ENCODE measurements at regions not wholly inside any gene's neighbourhood (a gene's known extent, or its start where the extent isn't known, plus 50 kb on each side); places are given as distances from the start of the nearest gene placed in this dataset.
A peak's percentile ranks its signal among the peaks of the same experiment; 100 is the strongest.

DNA sequence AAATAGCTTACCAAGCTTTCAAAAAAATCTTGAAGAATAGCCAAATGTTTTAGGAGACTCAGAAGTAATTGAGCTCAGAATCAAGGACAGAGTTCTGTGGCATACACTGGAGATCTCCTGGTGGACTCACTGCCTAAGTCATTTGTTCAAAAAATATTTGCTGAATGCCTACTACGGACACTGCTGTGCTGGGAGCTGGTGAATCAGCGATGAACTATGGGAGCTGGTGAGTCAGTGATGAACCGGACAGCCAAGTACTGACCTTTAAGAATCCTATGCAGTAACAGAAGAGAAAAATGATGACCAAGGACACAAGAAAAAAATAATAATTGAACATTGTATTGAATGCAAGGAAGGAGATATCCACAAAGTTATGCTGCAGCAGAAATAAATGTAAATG is 717.9 kb upstream of the CXADR start:
- Histone ChIP-seq H3K27me3 (ENCODE audit: control insufficient read depth, insufficient read depth, low read length) (no peaks in the 10 kb centered on the region), H3K9me3 (ENCODE audit: control insufficient read depth, low read depth, low read length) (no peaks in the 10 kb centered on the region), H3K4me3 (ENCODE audit: low read length) (no peak overlapping the region), H3K27ac (ENCODE audit: low read length) (no peak overlapping the region), H3K36me3 (ENCODE audit: control insufficient read depth, low read depth, low read length) (no peaks in the 10 kb centered on the region), H3K9ac (ENCODE audit: low read length) (no peak overlapping the region), H3K4me1 (ENCODE audit: control insufficient read depth, low read depth, low read length) (peaks cover 16% of the 10 kb centered on the region)

DNA sequence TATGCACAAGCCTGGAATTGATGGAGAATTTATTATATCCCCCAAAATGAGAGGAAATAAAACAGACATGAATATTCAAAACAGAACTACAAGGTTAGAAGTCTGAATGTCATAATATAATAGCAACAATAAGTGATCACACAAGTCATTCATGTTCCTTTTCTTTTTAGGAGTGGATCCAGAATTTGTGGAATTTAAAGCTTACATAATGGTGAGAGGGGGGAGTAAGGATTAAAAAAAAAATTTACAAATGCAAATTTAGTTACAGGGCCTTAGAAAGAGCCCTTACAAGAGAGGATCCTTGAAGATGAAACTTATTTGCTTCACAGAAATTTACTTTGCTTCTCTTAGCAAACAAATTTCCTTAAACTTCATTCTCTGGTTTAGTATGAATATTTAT is 716.1 kb upstream of the CXADR start:
- no peak overlapping the region for H3K27ac ChIP-seq (ENCODE audit: low read length)
- peaks cover 16% of the 10 kb centered on the region for H3K4me1 ChIP-seq (ENCODE audit: control insufficient read depth, low read depth, low read length)
- no peaks in the 10 kb centered on the region for H3K36me3 ChIP-seq (ENCODE audit: control insufficient read depth, low read depth, low read length)
- H3K4me3 ChIP-seq (ENCODE audit: low read length) = no peak overlapping the region
- H3K9ac ChIP-seq (ENCODE audit: low read length) = no peak overlapping the region
- H3K27me3 ChIP-seq (ENCODE audit: control insufficient read depth, insufficient read depth, low read length) = no peaks in the 10 kb centered on the region
- H3K9me3 ChIP-seq (ENCODE audit: control insufficient read depth, low read depth, low read length) = no peaks in the 10 kb centered on the region

DNA sequence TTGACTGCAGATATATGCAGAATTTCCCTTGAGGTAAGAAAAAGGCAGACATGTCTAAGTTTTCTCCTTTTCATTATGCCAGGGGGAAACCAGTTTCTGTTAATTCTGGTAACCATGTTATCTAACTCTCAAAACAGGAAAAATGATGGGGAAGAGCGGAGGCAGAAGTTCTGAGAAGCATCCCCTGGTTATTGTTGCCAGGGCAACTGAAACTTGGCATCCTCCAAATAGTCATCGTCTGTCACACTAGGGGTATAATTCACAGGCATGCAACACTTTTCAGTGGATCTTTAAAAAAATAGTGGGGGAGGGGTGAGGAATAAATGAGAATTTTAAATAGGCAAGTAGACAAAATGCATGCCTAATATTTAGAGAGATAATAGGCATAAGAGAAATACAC is 715.3 kb upstream of the CXADR start:
- Histone ChIP-seq H3K27me3 (ENCODE audit: control insufficient read depth, insufficient read depth, low read length) (no peaks in the 10 kb centered on the region), H3K4me3 (ENCODE audit: low read length) (no peak overlapping the region), H3K9me3 (ENCODE audit: control insufficient read depth, low read depth, low read length) (no peaks in the 10 kb centered on the region), H3K9ac (ENCODE audit: low read length) (no peak overlapping the region), H3K4me1 (ENCODE audit: control insufficient read depth, low read depth, low read length) (peaks cover 16% of the 10 kb centered on the region), H3K36me3 (ENCODE audit: control insufficient read depth, low read depth, low read length) (no peaks in the 10 kb centered on the region), H3K27ac (ENCODE audit: low read length) (no peak overlapping the region)

DNA sequence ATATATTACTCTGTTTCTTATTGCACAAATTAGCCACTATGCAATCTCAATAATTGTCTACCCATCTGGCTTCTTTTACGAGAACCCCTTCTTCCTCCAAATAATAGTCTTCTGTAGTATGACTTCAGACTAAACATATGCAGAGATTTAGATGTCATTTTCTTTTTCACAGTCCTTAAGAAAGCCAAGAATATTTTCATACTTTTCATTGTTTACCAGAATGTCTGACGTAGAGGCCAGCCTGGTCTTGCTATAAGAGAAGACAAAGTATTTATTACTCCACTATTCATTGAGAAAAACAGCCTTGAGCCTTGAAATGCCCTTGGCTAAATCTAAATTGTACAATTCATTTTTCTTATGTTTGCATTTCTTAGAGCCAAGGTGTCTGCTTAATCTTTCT is 714.9 kb upstream of the CXADR start:
- Histone ChIP-seq H3K4me1 (ENCODE audit: control insufficient read depth, low read depth, low read length) (peaks cover 16% of the 10 kb centered on the region), H3K36me3 (ENCODE audit: control insufficient read depth, low read depth, low read length) (no peaks in the 10 kb centered on the region), H3K9me3 (ENCODE audit: control insufficient read depth, low read depth, low read length) (no peaks in the 10 kb centered on the region), H3K27me3 (ENCODE audit: control insufficient read depth, insufficient read depth, low read length) (no peaks in the 10 kb centered on the region), H3K9ac (ENCODE audit: low read length) (no peak overlapping the region), H3K4me3 (ENCODE audit: low read length) (no peak overlapping the region), H3K27ac (ENCODE audit: low read length) (no peak overlapping the region)

GRCh38 chr21:16800536-16801275 is 712.1 kb upstream of the CXADR start:
- Histone ChIP-seq H3K4me3 (ENCODE audit: low read length) (no peak overlapping the region), H3K9ac (ENCODE audit: low read length) (no peak overlapping the region), H3K27ac (ENCODE audit: low read length) (no peak overlapping the region), H3K36me3 (ENCODE audit: control insufficient read depth, low read depth, low read length) (no peaks in the 10 kb centered on the region), H3K4me1 (ENCODE audit: control insufficient read depth, low read depth, low read length) (peaks cover 16% of the 10 kb centered on the region), H3K9me3 (ENCODE audit: control insufficient read depth, low read depth, low read length) (peaks cover 9% of the 10 kb centered on the region), H3K27me3 (ENCODE audit: control insufficient read depth, insufficient read depth, low read length) (no peaks in the 10 kb centered on the region)

GRCh38 chr21:16811011-16811410 is 701.8 kb upstream of the CXADR start:
- no peaks in the 10 kb centered on the region for H3K9me3 ChIP-seq (ENCODE audit: control insufficient read depth, low read depth, low read length)
- no peak overlapping the region for H3K9ac ChIP-seq (ENCODE audit: low read length)
- peaks cover 9% of the 10 kb centered on the region for H3K4me1 ChIP-seq (ENCODE audit: control insufficient read depth, low read depth, low read length)
- no peak overlapping the region for H3K27ac ChIP-seq (ENCODE audit: low read length)
- H3K4me3 ChIP-seq (ENCODE audit: low read length) = no peak overlapping the region
- H3K36me3 ChIP-seq (ENCODE audit: control insufficient read depth, low read depth, low read length) = no peaks in the 10 kb centered on the region
- no peaks in the 10 kb centered on the region for H3K27me3 ChIP-seq (ENCODE audit: control insufficient read depth, insufficient read depth, low read length)

DNA sequence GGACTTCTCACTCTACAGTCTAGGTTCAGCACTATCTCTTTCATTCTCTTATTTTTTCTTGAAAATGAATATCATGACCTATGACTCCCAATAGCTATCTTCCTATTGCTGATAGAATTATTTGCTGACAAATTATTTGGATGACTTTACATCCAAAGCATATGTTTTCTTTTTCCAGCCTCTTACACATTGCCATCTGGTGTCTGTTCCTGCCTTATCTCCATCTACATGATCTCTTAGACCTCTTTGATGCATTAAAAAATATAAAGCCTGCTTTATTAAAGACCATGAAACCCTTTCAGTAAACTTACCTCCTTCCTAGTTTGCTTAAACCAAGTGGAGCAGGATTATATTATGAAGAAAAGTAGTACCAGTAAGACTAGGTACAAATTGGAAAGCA is 700.9 kb upstream of the CXADR start:
- no peak overlapping the region for H3K9ac ChIP-seq (ENCODE audit: low read length)
- H3K9me3 ChIP-seq (ENCODE audit: control insufficient read depth, low read depth, low read length) = no peaks in the 10 kb centered on the region
- no peak overlapping the region for H3K4me3 ChIP-seq (ENCODE audit: low read length)
- peaks cover 13% of the 10 kb centered on the region for H3K4me1 ChIP-seq (ENCODE audit: control insufficient read depth, low read depth, low read length)
- no peak overlapping the region for H3K27ac ChIP-seq (ENCODE audit: low read length)
- H3K27me3 ChIP-seq (ENCODE audit: control insufficient read depth, insufficient read depth, low read length) = no peaks in the 10 kb centered on the region
- H3K36me3 ChIP-seq (ENCODE audit: control insufficient read depth, low read depth, low read length) = no peaks in the 10 kb centered on the region

DNA sequence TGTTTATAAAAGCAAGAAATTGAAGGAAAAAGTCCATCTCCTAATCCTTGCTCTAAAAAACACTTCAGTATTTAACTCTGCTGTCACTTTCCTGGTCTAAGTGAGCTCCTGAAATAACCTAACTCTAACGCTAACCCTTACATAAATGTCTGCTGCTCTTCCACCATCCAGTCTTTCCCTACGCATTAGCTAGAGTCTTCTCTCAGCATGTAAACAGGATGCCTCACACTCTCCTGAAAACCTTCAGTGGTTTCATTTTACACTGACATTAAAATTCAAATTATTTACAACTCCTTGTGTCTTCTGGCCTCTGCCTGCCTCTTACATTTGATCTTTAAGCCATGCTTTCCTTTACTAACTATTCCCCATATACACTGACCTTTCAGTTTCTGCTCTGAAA is 697.6 kb upstream of the CXADR start:
- Histone ChIP-seq H3K9ac (ENCODE audit: low read length) (no peak overlapping the region), H3K9me3 (ENCODE audit: control insufficient read depth, low read depth, low read length) (no peaks in the 10 kb centered on the region), H3K27ac (ENCODE audit: low read length) (no peak overlapping the region), H3K27me3 (ENCODE audit: control insufficient read depth, insufficient read depth, low read length) (no peaks in the 10 kb centered on the region), H3K36me3 (ENCODE audit: control insufficient read depth, low read depth, low read length) (no peaks in the 10 kb centered on the region), H3K4me3 (ENCODE audit: low read length) (no peak overlapping the region), H3K4me1 (ENCODE audit: control insufficient read depth, low read depth, low read length) (peaks cover 13% of the 10 kb centered on the region)

- Histone ChIP-seq H3K4me1 (ENCODE audit: control insufficient read depth, low read depth, low read length) (no peaks in the 10 kb centered on the region), H3K9me3 (ENCODE audit: control insufficient read depth, low read depth, low read length) (no peaks in the 10 kb centered on the region), H3K27ac (ENCODE audit: low read length) (no peak overlapping the region), H3K36me3 (ENCODE audit: control insufficient read depth, low read depth, low read length) (no peaks in the 10 kb centered on the region), H3K4me3 (ENCODE audit: low read length) (no peak overlapping the region), H3K27me3 (ENCODE audit: control insufficient read depth, insufficient read depth, low read length) (no peaks in the 10 kb centered on the region), H3K9ac (ENCODE audit: low read length) (no peak overlapping the region)
Observed at GRCh38 chr21:16821588-16821987, 691.3 kb upstream of the CXADR start.

- Histone ChIP-seq H3K4me1 (ENCODE audit: control insufficient read depth, low read depth, low read length) (peaks cover 26% of the 10 kb centered on the region), H3K27me3 (ENCODE audit: control insufficient read depth, insufficient read depth, low read length) (no peaks in the 10 kb centered on the region), H3K27ac (ENCODE audit: low read length) (no peak overlapping the region), H3K4me3 (ENCODE audit: low read length) (peak overlapping the region; percentile 2), H3K9me3 (ENCODE audit: control insufficient read depth, low read depth, low read length) (no peaks in the 10 kb centered on the region), H3K9ac (ENCODE audit: low read length) (no peak overlapping the region), H3K36me3 (ENCODE audit: control insufficient read depth, low read depth, low read length) (no peaks in the 10 kb centered on the region)
Observed at GRCh38 chr21:16829532-16829931, 683.3 kb upstream of the CXADR start.

DNA sequence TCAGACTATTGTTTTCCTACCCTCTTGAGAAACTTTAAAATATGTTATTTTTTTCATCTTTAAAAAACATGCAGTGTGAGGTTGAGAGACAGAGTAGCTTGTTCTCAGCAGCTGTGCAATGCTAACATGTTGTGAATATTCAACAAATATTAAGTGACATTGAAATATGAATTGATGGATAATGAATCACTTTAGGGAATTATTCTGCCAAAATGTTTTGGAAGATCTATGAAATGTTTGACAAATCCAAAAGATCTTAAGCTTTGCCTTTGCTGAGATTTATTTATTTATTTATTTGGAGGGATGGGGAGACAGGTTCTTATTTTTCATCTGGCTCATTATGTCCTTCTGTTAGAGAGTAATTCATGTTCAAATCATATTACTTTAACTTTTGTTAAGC is 680.1 kb upstream of the CXADR start:
- H3K27ac ChIP-seq (ENCODE audit: low read length) = no peak overlapping the region

DNA sequence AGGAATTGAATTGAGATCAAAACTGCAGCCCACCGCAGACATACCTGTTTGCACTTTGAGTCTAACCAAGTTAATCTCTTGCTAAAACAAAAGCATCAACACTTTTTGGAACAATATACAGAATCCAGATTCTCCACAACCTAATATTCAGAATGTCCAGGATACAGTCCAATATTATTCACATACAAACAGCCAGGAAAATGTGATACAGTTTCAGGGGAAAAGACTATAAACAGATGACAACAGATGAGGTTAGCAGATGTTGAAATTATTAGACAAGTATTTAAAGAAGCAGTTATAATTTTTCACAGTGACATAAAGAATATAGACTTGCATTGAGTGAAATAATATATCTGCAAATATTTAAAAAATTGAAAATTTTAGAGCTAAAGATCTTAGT is 678.1 kb upstream of the CXADR start:
- H3K27me3 ChIP-seq (ENCODE audit: control insufficient read depth, insufficient read depth, low read length) = no peaks in the 10 kb centered on the region
- no peaks in the 10 kb centered on the region for H3K36me3 ChIP-seq (ENCODE audit: control insufficient read depth, low read depth, low read length)
- H3K9me3 ChIP-seq (ENCODE audit: control insufficient read depth, low read depth, low read length) = no peaks in the 10 kb centered on the region
- no peak overlapping the region for H3K9ac ChIP-seq (ENCODE audit: low read length)
- no peak overlapping the region for H3K4me3 ChIP-seq (ENCODE audit: low read length)
- H3K27ac ChIP-seq (ENCODE audit: low read length) = no peak overlapping the region
- H3K4me1 ChIP-seq (ENCODE audit: control insufficient read depth, low read depth, low read length) = peaks cover 28% of the 10 kb centered on the region

More for the DNA sequence above, 680.1 kb upstream of the CXADR start:
- no peaks in the 10 kb centered on the region for H3K9me3 ChIP-seq (ENCODE audit: control insufficient read depth, low read depth, low read length)
- no peak overlapping the region for H3K9ac ChIP-seq (ENCODE audit: low read length)
- peaks cover 31% of the 10 kb centered on the region for H3K4me1 ChIP-seq (ENCODE audit: control insufficient read depth, low read depth, low read length)
- H3K4me3 ChIP-seq (ENCODE audit: low read length) = no peak overlapping the region
- H3K36me3 ChIP-seq (ENCODE audit: control insufficient read depth, low read depth, low read length) = no peaks in the 10 kb centered on the region
- H3K27me3 ChIP-seq (ENCODE audit: control insufficient read depth, insufficient read depth, low read length) = no peaks in the 10 kb centered on the region

Measured in iPS-18a (cell line).